ENCODE measurements at regions not wholly inside any gene's neighbourhood (a gene's known extent, or its start where the extent isn't known, plus 50 kb on each side); places are given as distances from the start of the nearest gene placed in this dataset.

DNA sequence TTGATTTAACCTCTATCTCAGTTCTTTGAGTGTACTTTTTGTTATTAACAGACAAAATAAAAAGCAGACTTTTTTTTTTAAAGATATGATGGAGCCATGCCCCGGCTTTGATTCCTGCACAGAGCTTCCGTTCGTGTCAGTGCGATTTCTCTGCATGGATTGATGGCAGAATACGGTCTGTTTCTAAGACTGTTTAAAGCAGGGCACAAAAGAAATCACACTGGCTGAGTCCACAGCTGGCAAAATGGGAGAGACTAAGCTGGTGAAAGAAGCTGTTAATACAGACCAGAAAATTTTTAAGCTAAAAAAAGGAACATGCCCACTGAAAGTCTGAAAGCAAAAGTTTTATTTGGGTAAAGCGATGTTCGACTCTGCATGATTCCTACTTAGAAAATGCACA lies 501.4 kb upstream of the WWC1 start:
- TF ChIP-seq, protein P1, sequence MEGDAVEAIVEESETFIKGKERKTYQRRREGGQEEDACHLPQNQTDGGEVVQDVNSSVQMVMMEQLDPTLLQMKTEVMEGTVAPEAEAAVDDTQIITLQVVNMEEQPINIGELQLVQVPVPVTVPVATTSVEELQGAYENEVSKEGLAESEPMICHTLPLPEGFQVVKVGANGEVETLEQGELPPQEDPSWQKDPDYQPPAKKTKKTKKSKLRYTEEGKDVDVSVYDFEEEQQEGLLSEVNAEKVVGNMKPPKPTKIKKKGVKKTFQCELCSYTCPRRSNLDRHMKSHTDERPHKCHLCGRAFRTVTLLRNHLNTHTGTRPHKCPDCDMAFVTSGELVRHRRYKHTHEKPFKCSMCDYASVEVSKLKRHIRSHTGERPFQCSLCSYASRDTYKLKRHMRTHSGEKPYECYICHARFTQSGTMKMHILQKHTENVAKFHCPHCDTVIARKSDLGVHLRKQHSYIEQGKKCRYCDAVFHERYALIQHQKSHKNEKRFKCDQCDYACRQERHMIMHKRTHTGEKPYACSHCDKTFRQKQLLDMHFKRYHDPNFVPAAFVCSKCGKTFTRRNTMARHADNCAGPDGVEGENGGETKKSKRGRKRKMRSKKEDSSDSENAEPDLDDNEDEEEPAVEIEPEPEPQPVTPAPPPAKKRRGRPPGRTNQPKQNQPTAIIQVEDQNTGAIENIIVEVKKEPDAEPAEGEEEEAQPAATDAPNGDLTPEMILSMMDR (IDR thresholded peaks at IDR 0.05), result no peak
- no peak for TF ChIP-seq ZFX (IDR thresholded peaks at IDR 0.05; ENCODE audit: borderline replicate concordance)
